H1 (cell line): ENCODE measurements at regions not wholly inside any gene's neighbourhood (a gene's known extent, or its start where the extent isn't known, plus 50 kb on each side); places are given as distances from the start of the nearest gene placed in this dataset.

Source experiments
- CTCF ChIA-PET: fragments of 300-600 bp; sonication (Branson Sonifier 250); formaldehyde crosslinking; loops from one replicate; lab custom pipeline; 2021; ENCODE audit not compliant: partially characterized antibody; lab: Charles Lee
- POLR2A ChIA-PET: fragments of 300-600 bp; sonication (Branson Sonifier 250); formaldehyde crosslinking; loops from one replicate; lab custom pipeline; 2021; ENCODE audit warnings: inconsistent platforms; ENCODE audit not compliant: partially characterized antibody; lab: Charles Lee
- DNase-seq, 2 experiments: peaks; one replicate each; pipeline versions ENCODE4 v3.0.0 to v3.0.0-alpha.2; 2010 to 2022; ENCODE audit warnings: low spot score in 2 of 2, low read depth in 1 of 2, mixed read lengths in 1 of 2
- FAIRE-seq: peaks from 2 replicates; lab custom pipeline; 2011; peaks lifted over from hg19 to GRCh38; lab: Jason Lieb, UNC
- H2AFZ ChIP-seq: 2 replicates; pipeline ENCODE4 v1.8.1; 2012; ENCODE audit warnings: low read length, inconsistent platforms
- H2AK5ac ChIP-seq: 2 replicates; pipeline ENCODE4 v1.6.1; 2013; ENCODE audit warnings: low read depth, low read length
- H2BK120ac ChIP-seq: replicated peaks from 2 replicates; pipeline ENCODE3; 2013; ENCODE audit warnings: low read depth, low read length, inconsistent platforms
- H2BK12ac ChIP-seq: 2 replicates; pipeline ENCODE4 v1.6.1; 2013; ENCODE audit warnings: low read depth, low read length
- H2BK15ac ChIP-seq: 2 replicates; pipeline ENCODE4 v1.6.1; 2013; ENCODE audit warnings: low read length
- H2BK20ac ChIP-seq: 2 replicates; pipeline ENCODE4 v1.6.1; 2013; ENCODE audit warnings: low read length
- H2BK5ac ChIP-seq: 2 replicates; pipeline ENCODE4 v1.6.1; 2013; ENCODE audit warnings: low read depth, low read length
- H3K14ac ChIP-seq: 2 replicates; pipeline ENCODE4 v1.6.1; 2013; ENCODE audit warnings: inconsistent platforms; ENCODE audit not compliant: insufficient read length
- H3K18ac ChIP-seq: 2 replicates; pipeline ENCODE4 v1.6.1; 2013; ENCODE audit warnings: low read length; ENCODE audit errors: extremely low read depth
- H3K23ac ChIP-seq: 2 replicates; pipeline ENCODE4 v1.6.1; 2013; ENCODE audit warnings: inconsistent platforms; ENCODE audit not compliant: insufficient read length
- H3K23me2 ChIP-seq: 2 replicates; pipeline ENCODE4 v1.6.1; 2013; ENCODE audit warnings: low read depth, low read length
- H3K27ac ChIP-seq: 2 replicates; pipeline ENCODE4 v1.6.1; 2011; ENCODE audit warnings: low read depth, low read length, inconsistent platforms
- H3K27me3 ChIP-seq, 4 experiments: replicated peaks in 1 of 4; 1 replicate in 1 of 4; 2 replicates in 3 of 4; pipeline versions ENCODE4 v1.6.1 to v1.8.1; 2011 to 2013; ENCODE audit warnings: low read length in 3 of 4, mild to moderate bottlenecking in 3 of 4, inconsistent platforms in 2 of 4, mixed read lengths in 2 of 4, moderate library complexity in 1 of 4; ENCODE audit not compliant: control insufficient read depth in 3 of 4, insufficient read depth in 3 of 4; ENCODE audit errors: extremely low read depth in 1 of 4
- H3K36me3 ChIP-seq, 4 experiments: 2 replicates each; pipeline versions ENCODE4 v1.6.1 to v1.8.1; 2011 to 2013; ENCODE audit warnings: mild to moderate bottlenecking in 4 of 4, low read length in 3 of 4, moderate library complexity in 2 of 4, control low read depth in 1 of 4, inconsistent platforms in 1 of 4; ENCODE audit not compliant: insufficient read depth in 4 of 4, control insufficient read depth in 2 of 4
- H3K4ac ChIP-seq: replicated peaks from 2 replicates; pipeline ENCODE3; 2013; ENCODE audit warnings: low read length, low read depth, mixed read lengths, inconsistent platforms; ENCODE audit not compliant: insufficient read length
- H3K4me1 ChIP-seq, 4 experiments: replicated peaks in 1 of 4; 1 replicate in 1 of 4; 2 replicates in 3 of 4; pipeline versions ENCODE4 v1.6.1 to v1.8.1; 2011 to 2013; ENCODE audit warnings: low read length in 3 of 4, inconsistent platforms in 2 of 4, mixed read lengths in 1 of 4; ENCODE audit not compliant: insufficient read depth in 4 of 4, control insufficient read depth in 3 of 4
- H3K4me2 ChIP-seq, 2 experiments: 2 replicates each; pipeline versions ENCODE4 v1.6.1 to v1.8.1; 2011 to 2013; ENCODE audit warnings: low read depth in 2 of 2, low read length in 2 of 2, control low read depth in 1 of 2, inconsistent platforms in 1 of 2, mild to moderate bottlenecking in 1 of 2; ENCODE audit not compliant: insufficient read depth in 1 of 2
- H3K4me3 ChIP-seq, 4 experiments: fragments of 200-600, 300-600 bp in 1 of 4; sonication (generic), shearing (Covaris generic), sonication (Bioruptor Twin) in 1 of 4; 2 replicates each; pipeline versions ENCODE4 v1.5.1 to v1.8.1; 2011 to 2016; ENCODE audit warnings: low read length in 4 of 4, low read depth in 3 of 4, control low read depth in 2 of 4, inconsistent platforms in 2 of 4, mild to moderate bottlenecking in 2 of 4, mixed read lengths in 1 of 4, moderate library complexity in 1 of 4; ENCODE audit not compliant: insufficient read depth in 2 of 4; ENCODE audit errors: extremely low read depth in 1 of 4
- H3K56ac ChIP-seq: replicated peaks from 2 replicates; pipeline ENCODE3; 2013; ENCODE audit warnings: low read depth, mild to moderate bottlenecking, mixed read lengths, low read length, inconsistent platforms; ENCODE audit not compliant: insufficient read length
- H3K79me1 ChIP-seq: 2 replicates; pipeline ENCODE4 v1.6.1; 2013; ENCODE audit warnings: low read depth, low read length, control low read depth
- H3K79me2 ChIP-seq, 2 experiments: 2 replicates each; pipeline versions ENCODE4 v1.6.1 to v1.8.1; 2012 to 2013; ENCODE audit warnings: low read length in 2 of 2, mild to moderate bottlenecking in 2 of 2, inconsistent platforms in 1 of 2; ENCODE audit not compliant: insufficient read depth in 2 of 2, control insufficient read depth in 1 of 2
- H3K9ac ChIP-seq, 4 experiments: replicated peaks in 1 of 4; 1 replicate in 1 of 4; 2 replicates in 3 of 4; pipeline versions ENCODE4 v1.6.1 to v1.8.1; 2011 to 2013; ENCODE audit warnings: low read depth in 3 of 4, low read length in 3 of 4, control low read depth in 2 of 4, mild to moderate bottlenecking in 2 of 4, moderate library complexity in 2 of 4, inconsistent platforms in 1 of 4; ENCODE audit errors: extremely low read depth in 1 of 4
- H3K9me3 ChIP-seq, 2 experiments: 2 replicates each; pipeline versions ENCODE4 v1.6.1 to v1.8.1; 2012 to 2013; ENCODE audit warnings: mild to moderate bottlenecking in 2 of 2, moderate library complexity in 2 of 2, control low read depth in 1 of 2, inconsistent platforms in 1 of 2, low read depth in 1 of 2, low read length in 1 of 2, mixed read lengths in 1 of 2; ENCODE audit not compliant: insufficient read depth in 2 of 2
- H4K20me1 ChIP-seq, 2 experiments: replicated peaks in 1 of 2; 2 replicates each; pipeline versions ENCODE3 to v1.8.1; 2011 to 2013; ENCODE audit warnings: inconsistent platforms in 2 of 2, low read length in 2 of 2, mild to moderate bottlenecking in 1 of 2; ENCODE audit not compliant: insufficient read depth in 2 of 2, control insufficient read depth in 1 of 2
- H4K5ac ChIP-seq: 2 replicates; pipeline ENCODE4 v1.6.1; 2013; ENCODE audit warnings: low read length, low read depth, mixed read lengths, inconsistent platforms; ENCODE audit not compliant: insufficient read length
- H4K8ac ChIP-seq: 2 replicates; pipeline ENCODE4 v1.8.0; 2013; ENCODE audit warnings: mild to moderate bottlenecking, moderate library complexity, low read length, inconsistent platforms; ENCODE audit not compliant: insufficient read depth; ENCODE audit errors: extremely low read depth
- H4K91ac ChIP-seq: replicated peaks from 2 replicates; pipeline ENCODE3; 2013; ENCODE audit warnings: low read length, mixed read lengths, inconsistent platforms; ENCODE audit not compliant: insufficient read length
- ATF2 ChIP-seq: IDR thresholded peaks from 2 replicates; pipeline ENCODE4 v1.6.1; 2012; ENCODE audit warnings: low read length, inconsistent platforms
- CBX8 ChIP-seq: fragments of 300-800, 300-1000 bp; sonication (generic); IDR thresholded peaks from 2 replicates; pipeline ENCODE4 v1.7.1; 2016; ENCODE audit warnings: low read depth, low read length, borderline replicate concordance
- CHD2 ChIP-seq: IDR thresholded peaks from 2 replicates; pipeline ENCODE4 v1.6.1; 2012; ENCODE audit warnings: low read length, improper control_type of control experiment
- FOSL1 ChIP-seq: IDR thresholded peaks from 2 replicates; pipeline ENCODE4 v1.6.1; 2011; ENCODE audit warnings: mild to moderate bottlenecking, low read depth, low read length, moderate library complexity; ENCODE audit not compliant: insufficient read depth
- HDAC2 ChIP-seq, 2 experiments: fragments of 300-600 bp in 1 of 2; sonication (generic) in 1 of 2; IDR thresholded peaks; 2 replicates each; pipeline ENCODE4 v1.6.1; 2011 to 2012; ENCODE audit warnings: low read depth in 2 of 2, low read length in 2 of 2, mild to moderate bottlenecking in 2 of 2, moderate library complexity in 2 of 2, borderline replicate concordance in 1 of 2, inconsistent platforms in 1 of 2
- POU5F1 ChIP-seq: IDR thresholded peaks from 2 replicates; pipeline ENCODE4 v1.6.1; 2011; ENCODE audit warnings: low read depth, mild to moderate bottlenecking, low read length, moderate library complexity
- RBBP5 ChIP-seq: IDR thresholded peaks from 2 replicates; pipeline ENCODE4 v1.7.1; 2012; ENCODE audit warnings: low read depth, mild to moderate bottlenecking, inconsistent platforms, low read length, moderate library complexity, borderline replicate concordance
- SP2 ChIP-seq: IDR thresholded peaks from 2 replicates; pipeline ENCODE4 v1.6.1; 2012; ENCODE audit warnings: mild to moderate bottlenecking, low read length, inconsistent platforms
- WGBS, 2 experiments: shearing (Covaris generic) in 1 of 2; methylation state at CpG; one replicate each; pipeline versions ENCODE4 v1.1.6 to v1.1.7; 2013 to 2015; ENCODE audit warnings: low lambda C conversion rate in 2 of 2, mixed read lengths in 2 of 2, inconsistent platforms in 1 of 2, low coverage in 1 of 2, missing lambda C conversion rate in 1 of 2; ENCODE audit not compliant: insufficient replicate concordance in 2 of 2, insufficient coverage in 1 of 2, insufficient read length in 1 of 2; ENCODE audit errors: extremely low coverage in 1 of 2, missing lambda C conversion rate in 1 of 2; 5-methylcytosine and 5-hydroxymethylcytosine counted together
- TF ChIP-seq, protein P1 (sequence below), 3 experiments: IDR thresholded peaks; 1 replicate in 2 of 3; 2 replicates in 1 of 3; pipeline versions ENCODE4 v1.5.1 to v1.6.1; 2011; ENCODE audit warnings: low read length in 3 of 3, mild to moderate bottlenecking in 3 of 3, inconsistent platforms in 2 of 3, low read depth in 1 of 3, moderate library complexity in 1 of 3; ENCODE audit not compliant: insufficient read depth in 1 of 3; ENCODE audit errors: control extremely low read depth in 1 of 3

- Histone ChIP-seq H3K79me2 (no peaks in the 10 kb centered on the region), H4K5ac (no peak overlapping the region), H3K23me2 (no peaks in the 10 kb centered on the region), H3K9me3 (peaks cover 0 to 8% of the 10 kb centered on the region in 2 experiments; a peak in 2 of 4 replicates), H2BK120ac (no peak overlapping the region), H2BK15ac (no peak overlapping the region), H3K18ac (no peak overlapping the region), H3K36me3 (no peaks in the 10 kb centered on the region), H2BK20ac (no peak overlapping the region), H4K8ac (no peak overlapping the region), H3K4me2 (no peak overlapping the region), H3K79me1 (no peaks in the 10 kb centered on the region), H3K27me3 (no peaks in the 10 kb centered on the region), H3K56ac (no peak overlapping the region), H3K4me1 (no peaks in the 10 kb centered on the region), H2BK12ac (no peak overlapping the region), H4K91ac (no peak overlapping the region), H3K27ac (no peak overlapping the region), H4K20me1 (no peaks in the 10 kb centered on the region), H3K23ac (no peak overlapping the region), H2AFZ (no peak overlapping the region), H2BK5ac (no peak overlapping the region), H2AK5ac (no peak overlapping the region), H3K4ac (no peak overlapping the region), H3K4me3 (no peak overlapping the region), H3K14ac (no peak overlapping the region), H3K9ac (no peak overlapping the region)
- FAIRE-seq (no peak), DNase-seq (no peak)
- CTCF ChIA-PET: no interaction called here
- WGBS, 2 experiments: 95% methylated on average over 2 of the region's 2 CpGs; no CpG with 5 or more reads in 1 of the 2 experiments
- POLR2A ChIA-PET: no interaction called here
- TF ChIP-seq SP2 (no peak), POU5F1 (no peak), CHD2 (no peak), FOSL1 (no peak), RBBP5 (no peak), HDAC2 (IDR thresholded peaks at IDR 0.05; ENCODE audit: borderline replicate concordance in 1 of 2, low read depth in 2 of 2, low read length in 2 of 2) (no peak), CBX8 (no peak), ATF2 (no peak)
- TF ChIP-seq, protein P1, sequence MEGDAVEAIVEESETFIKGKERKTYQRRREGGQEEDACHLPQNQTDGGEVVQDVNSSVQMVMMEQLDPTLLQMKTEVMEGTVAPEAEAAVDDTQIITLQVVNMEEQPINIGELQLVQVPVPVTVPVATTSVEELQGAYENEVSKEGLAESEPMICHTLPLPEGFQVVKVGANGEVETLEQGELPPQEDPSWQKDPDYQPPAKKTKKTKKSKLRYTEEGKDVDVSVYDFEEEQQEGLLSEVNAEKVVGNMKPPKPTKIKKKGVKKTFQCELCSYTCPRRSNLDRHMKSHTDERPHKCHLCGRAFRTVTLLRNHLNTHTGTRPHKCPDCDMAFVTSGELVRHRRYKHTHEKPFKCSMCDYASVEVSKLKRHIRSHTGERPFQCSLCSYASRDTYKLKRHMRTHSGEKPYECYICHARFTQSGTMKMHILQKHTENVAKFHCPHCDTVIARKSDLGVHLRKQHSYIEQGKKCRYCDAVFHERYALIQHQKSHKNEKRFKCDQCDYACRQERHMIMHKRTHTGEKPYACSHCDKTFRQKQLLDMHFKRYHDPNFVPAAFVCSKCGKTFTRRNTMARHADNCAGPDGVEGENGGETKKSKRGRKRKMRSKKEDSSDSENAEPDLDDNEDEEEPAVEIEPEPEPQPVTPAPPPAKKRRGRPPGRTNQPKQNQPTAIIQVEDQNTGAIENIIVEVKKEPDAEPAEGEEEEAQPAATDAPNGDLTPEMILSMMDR (IDR thresholded peaks at IDR 0.05; ENCODE audit: control extremely low read depth in 1 of 3, insufficient read depth in 1 of 3, low read depth in 1 of 3, low read length in 3 of 3): no peak
Observed at GRCh38 chr18:64566456-64566855, 417.6 kb upstream of the LINC00305 start.
